GM18499 (cell line): ENCODE measurements at regions not wholly inside any gene's neighbourhood (a gene's known extent, or its start where the extent isn't known, plus 50 kb on each side); places are given as distances from the start of the nearest gene placed in this dataset.
"Not testable (repeated sequence)": the region's sequence is repeated elsewhere in the genome, so short reads cannot be mapped to it uniquely, and the experiment has no call there.

Experiments
- ATAC-seq: cut with Tn5 transposase; IDR thresholded peaks from one replicate; pipeline ENCODE4 v1.9.1; 2021; ENCODE audit warnings: moderate number of reproducible peaks; ENCODE audit not compliant: insufficient read depth, unreplicated experiment

DNA sequence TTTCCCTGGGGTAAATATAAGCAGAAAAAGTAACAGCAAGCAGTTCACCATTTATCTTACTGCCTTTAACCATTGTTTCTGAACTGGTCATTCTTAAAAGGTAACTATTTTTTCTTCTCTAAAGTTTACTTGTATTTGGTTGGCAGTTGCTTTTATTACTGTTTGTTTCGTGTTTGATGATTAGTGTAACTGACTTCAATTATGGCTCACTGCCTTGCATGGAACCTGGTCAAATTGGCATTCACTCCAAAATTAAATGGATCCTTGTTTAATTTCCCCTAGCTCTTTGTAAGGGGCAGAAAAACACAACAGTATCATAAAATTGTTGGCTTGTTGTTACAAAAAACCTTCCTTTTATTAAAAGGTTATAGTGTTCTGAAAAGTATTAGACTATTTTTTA, 1723.9 kb upstream of the CDH6 start:
- ATAC-seq: no peak

DNA sequence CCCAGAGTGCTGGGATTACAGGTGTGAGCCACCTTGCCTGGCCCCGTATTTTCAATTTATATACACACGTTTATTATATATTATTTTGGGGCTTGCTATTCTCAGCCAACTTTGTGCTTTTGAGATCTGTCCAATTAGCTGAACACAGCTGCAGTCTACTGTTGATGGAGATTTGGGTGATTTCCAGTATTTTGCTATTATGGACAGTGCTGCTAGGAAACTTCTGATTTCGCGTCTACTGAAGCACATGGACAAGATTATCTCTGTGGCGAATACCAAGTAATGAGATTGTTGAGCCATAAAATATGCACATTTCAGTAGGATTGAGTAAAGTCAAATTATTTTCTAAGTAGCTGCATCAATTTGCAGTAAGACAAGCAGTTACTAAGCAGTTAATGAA, 1731.2 kb upstream of the CDH6 start:
- no peak for ATAC-seq

DNA sequence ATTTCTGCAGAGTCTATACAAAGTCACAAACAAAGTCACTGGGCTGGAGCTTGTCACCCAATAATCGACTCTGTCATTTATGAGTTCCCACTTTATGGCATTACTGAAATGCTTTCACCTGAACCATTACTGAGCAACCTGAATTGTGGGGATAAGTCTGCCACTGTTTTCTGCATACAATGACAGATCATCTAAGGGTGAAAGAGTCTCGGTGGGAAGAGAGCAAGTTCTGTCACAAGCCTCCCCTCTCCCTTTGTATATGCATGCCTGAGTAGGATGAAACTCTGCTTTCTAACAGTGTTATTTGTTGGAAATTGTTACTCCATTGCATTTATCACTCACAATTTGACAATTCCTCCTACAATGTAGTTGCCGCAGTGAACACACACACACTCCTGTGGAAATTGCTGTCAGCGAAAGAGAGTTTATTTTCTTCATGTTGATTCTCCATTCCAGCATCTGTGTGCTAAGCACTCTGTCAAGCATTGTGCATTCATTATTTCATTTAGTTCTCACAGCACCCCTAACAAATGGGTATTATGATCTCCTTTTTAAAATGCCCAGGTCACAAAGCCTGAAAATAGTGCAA, 1732.4 kb upstream of the CDH6 start:
- no peak for ATAC-seq

DNA sequence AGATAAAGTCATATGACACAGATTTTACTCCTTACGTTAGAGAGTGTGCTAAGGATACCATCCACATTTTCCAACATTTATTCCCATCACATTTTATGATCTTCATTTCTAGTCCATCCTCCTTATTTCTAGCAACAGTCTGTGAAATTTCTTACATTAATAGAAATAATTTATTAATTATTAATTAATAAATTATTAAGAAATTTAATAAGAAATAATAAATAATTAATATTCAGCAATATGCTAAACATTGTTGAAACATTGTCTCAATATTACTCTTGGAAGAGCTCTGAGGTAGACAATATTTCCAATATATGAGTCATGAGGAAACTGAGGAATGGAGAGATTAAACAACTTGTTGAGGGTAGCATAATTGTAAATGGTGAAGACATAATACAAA, 1742.5 kb upstream of the CDH6 start:
- not testable (repeated sequence) for ATAC-seq

DNA sequence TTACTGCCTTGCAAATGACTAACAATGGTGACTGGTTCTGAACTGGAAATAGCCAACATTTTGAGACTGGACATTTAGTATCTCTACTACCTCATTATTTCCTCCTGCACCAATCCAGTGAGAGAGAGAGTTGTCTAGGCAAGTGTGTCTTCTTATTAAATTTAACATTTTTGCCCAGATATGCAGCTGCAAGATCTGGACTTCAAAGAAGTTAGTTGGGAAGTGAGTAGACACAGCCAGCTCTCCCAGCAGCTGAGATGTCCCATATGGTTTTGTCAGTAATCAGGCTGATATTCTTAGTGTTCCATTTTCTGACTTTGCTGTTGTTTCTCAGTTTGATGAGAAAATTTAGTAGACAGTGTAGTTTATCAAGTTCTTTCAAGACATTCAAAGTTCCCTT, 1778.8 kb upstream of the CDH6 start:
- ATAC-seq: no peak

DNA sequence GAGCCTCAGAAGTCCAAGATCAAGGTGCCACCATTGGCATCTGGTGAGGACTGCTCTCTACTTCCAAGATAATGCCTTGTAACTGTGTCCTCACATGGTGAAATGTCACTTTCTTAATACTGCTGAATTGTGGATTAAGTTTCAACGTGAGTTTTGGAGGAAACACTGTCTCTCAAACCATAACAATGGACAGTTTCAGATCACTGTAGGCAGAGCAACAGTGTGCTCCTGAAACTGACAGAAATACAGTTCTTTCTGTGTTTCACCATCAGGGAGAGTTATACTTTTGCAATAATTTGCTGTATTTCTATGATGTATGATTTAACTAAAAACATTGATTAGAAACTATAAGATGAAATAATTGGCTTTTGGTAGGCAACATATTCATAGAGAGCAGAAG, 1780.5 kb upstream of the CDH6 start:
- no peak for ATAC-seq

DNA sequence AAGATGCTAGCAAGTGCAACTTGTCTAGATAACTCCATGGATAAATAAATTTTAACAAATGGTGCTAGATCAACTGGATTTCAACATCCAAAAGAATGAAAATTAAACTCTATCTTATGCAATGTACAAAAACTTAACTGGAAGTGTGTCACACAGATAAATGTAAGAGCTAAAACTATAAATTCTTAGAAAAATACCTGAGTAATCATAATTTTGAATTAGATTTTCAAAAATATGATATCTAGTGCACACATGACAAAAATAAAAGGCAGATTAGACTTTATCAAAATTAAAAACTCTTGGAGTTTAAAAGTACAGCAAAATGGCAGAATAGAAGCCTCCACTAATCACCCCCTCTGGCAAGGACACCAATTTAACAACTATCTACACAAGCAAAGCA, 1791.2 kb upstream of the CDH6 start:
- ATAC-seq: no peak

DNA sequence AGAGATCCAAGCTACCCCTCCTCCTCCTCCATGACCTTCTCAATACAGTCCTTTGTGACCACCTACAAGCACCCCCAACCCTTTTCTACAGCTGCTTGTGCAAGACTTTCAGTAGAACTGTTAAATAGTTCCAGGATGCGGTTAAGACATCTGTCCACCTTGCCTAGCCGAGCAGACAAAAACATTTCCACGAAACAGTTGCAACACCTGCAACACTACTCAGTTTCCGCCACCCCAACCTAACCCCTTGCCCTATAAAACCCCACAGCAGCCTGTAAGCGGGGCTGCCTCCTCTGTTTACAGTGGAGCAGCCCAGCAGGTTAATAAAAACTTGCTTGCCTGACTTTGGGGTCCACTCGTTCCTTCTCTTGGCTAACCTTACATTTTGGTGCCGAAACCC, 1803.5 kb upstream of the CDH6 start:
- ATAC-seq: no peak

DNA sequence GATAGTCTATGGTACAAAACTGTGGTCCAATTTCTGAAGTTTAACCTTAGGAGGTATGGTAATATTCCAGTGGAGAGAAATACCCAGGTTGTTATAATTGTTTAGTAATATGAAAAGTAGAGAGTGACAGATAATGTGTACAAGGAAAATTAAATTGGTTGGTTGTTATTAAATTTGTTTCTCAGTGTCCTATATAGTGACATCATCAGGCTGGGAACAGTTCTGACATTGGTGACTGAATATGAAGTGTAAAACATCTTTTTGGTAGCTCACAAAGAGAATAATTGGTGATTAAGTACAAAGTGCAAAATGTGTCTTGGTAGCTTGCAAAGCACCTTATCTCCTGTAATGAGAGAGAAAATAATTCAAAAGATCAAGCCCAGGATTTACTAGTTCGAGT, 1806.1 kb upstream of the CDH6 start:
- ATAC-seq: no peak

DNA sequence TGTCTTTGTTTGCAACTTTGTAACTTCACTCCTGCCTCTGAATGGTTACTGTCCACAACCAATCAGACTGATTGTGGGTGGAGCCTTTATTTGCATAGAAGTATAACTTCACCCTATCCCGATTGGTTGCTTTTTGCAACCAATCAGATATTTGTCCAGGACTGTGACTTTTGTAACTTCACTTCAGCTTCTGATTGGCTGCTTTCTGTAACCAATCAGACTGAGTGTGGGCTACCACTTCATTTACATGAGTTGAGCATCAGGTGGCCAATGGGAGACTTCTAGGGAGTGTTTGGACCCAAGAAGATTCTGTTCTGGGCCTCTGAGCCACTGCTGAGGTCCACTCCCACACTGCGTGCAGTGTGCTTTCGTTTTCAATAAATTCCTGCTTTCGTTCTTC, 1810.7 kb upstream of the CDH6 start:
- ATAC-seq: no peak

DNA sequence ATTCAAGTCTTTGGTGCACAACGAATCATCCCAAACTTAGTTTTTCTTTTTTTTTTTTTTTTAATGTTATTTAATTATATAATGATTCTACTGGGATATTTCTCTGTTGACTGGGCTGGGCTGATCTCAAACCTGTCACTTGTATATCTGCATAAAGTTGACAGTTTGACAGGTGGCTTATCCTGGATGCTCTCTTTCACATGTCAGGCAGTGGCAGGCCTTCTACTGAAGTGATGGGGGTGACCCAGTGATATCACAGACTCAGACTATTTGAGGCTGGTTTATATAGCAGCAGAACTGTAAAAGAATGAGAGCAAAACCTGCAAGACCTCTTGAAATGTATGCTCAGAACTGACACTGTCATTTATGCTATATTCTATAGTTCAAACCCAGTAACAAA, 1813.5 kb upstream of the CDH6 start:
- no peak for ATAC-seq

DNA sequence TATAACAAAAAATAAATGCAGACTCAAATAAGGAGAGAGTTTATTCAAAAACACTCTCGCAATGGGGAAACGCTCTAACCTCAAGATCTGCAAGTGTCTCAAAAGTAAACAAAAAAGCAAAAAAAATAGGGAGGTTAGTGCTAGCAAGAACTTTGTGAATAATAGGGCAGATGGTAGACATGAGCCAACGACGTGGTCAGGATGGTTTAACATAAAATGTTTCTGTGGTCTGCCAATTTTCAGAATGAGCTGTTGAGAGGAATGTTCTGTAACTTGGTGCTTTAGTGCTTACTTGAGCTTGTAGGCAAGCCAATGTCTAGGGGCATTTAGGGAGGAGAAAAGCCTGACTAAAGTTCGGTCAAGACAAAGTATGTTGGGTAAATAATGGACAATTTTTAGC, 1813.9 kb upstream of the CDH6 start:
- ATAC-seq: no peak

DNA sequence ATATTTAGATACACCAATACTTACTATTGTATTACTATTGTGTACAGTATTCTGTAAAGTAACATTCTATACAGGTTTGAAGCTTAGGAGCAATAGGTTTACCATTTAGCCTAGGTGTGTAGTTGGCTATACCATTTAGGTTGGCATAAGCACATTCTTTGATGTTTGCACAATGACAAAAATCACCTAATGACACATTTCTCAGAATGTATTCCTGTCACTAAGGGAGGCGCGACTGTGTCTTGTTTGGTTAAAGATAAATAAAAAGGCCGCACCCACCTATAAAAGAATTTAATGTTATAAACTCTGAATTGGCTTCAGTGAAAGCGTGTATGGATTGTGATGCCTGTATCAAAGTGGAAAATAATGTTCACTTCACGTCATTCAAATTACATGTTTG, 1815.4 kb upstream of the CDH6 start:
- no peak for ATAC-seq

DNA sequence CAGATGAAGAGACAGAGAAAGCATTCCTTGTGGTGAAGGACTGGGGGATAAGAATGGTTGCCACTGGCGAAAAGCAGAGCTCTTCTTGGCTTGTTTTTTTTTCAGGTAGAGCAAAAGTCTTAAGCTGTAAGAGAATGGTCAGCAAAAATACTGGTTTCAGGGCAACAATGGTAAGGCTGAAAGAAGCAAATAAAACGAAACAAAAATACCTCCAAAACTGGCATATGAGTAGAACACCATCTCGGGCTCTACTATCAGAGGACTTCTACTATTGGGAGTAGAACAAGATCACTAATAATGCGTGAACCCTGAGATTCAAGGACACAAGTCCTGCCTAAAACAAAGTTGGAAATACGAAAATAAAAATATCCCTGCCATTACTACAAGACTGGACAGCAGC, 1823.2 kb upstream of the CDH6 start:
- ATAC-seq: no peak

DNA sequence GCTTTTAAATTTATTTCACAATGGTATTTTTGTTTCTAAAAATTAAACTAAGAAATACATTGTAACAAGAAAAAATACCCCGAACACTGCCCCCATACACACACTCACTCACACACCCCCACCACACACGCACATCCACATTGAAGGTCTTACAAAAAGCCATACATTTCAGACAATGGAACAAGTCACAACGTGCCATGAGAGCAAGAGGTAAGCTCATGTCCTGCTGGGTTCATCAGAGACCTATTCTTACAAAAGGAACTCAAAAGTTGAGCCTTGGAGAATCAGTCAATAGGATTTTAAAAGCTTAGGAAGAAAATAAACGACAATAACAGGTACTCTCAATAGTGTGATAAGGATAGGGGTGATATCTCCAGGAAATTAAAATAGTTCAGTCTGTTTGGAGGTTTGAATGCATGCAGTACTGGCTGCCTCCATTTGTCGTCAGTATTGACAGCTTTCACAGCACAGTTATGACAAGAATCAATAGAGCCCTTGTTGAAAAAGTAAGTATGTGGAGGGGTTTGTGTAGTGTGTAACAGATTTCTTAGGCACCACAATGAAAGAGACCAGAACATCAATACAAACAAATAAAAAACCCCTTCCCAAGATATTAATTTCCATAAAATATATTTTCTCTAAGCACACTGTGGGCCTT, 1826.2 kb upstream of the CDH6 start:
- ATAC-seq: no peak

DNA sequence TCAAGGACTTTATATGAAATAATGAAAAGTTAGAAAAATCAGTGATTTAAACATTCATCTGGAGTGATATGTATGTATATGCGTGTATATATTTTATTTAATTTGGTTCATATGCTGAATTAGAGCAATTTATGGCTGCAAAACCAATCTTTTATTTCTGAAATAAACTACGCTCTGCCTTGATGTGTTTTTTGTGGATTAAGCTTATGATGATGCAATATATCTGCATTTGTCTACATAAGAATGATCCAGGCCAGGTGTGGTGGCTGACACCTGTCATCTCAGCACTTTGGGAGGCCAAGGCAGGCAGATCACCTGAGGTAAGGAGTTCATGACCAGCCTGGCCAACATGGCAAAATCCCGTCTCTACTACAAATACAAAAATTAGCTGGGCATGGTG, 1842.3 kb upstream of the CDH6 start:
- no peak for ATAC-seq

DNA sequence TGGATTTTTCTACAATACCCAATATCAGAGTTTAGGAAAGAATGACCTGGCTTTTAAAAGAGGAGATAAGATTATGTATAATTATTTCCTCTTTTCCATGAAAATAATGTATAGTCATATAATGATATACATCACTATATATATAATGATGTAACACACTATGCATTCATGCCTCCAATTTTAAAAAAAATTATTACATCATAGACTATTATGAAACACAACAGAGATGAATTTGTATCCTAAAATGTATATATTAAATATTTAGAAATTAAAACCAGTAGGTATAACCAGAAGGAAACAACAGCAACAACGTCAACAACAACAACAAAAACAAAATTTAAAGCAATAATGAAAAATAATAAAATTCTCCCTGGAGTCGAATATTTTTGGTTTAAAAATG, 1856.5 kb upstream of the CDH6 start:
- no peak for ATAC-seq

DNA sequence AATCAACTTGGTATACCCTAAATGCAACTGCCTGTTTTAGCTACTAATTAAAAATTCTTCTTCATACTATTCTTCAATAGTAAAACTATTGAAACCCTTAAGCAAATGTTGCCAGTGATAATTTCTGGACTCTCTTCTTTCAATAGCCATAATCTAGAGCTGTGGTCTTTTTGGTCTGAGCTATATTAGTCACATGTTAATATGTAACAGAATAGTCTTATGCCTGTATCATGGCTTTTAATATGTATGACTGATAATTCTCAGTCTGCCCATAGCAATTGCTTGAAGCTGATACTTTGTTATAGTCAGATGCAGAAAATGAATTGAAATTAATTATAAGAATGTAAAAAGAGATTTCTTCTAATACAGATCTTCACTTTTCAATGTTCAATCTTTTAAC, 1871.9 kb upstream of the CDH6 start:
- ATAC-seq: no peak

DNA sequence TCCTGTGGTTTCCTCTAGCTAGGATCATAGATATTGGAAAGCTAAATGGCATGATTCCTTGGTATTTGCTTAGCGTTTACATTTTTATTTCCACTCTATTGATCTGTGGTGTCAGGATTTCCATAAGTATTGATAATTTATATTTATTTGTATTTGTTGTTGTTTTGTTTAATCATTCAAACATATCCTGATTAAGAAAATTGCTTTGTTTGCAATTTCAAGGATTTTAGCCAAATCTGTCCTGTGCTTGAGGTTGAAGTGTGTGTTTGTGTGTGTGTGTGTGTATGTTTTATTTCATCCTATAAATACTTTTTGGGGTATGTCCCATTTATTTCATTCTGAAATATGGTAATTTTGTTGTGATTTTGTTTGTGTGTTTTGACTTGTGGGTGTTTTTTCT, 1884.1 kb upstream of the CDH6 start:
- no peak for ATAC-seq

DNA sequence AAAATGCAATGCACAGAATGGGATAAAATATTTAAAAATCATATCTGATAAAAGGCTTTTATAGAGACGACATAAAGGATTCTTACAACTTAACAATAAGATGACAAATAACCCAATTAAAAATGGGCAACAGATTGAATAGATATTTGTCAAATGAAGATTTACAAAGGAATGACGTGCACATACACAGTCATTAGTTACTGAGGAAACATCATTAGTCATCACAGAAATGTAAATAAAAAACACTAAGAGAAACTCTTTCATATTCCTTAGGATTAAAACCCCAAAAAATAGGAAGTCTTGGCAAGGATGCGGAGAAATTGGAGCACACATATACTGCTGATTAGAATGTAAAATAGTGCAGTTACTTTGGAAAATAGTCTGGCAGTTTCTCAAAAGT, 1886.0 kb upstream of the CDH6 start:
- ATAC-seq: no peak

DNA sequence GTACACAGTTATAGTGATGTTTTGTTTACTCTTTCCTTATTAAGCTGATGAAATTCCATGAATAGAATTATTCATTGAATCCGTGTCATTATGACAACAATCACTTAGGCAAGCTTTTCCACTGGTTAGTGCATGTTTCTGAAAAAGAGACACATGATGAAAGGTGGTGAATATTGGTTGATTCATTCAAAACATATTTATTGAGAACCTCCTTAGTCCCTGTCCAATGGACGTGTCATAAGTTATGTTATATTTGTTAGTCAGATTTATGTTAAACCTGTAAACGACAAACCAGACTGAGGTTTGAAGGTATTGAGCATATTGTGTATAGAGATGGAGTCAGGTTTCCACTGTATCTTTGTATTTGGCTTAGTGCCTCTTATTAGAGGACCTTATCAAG, 1888.9 kb upstream of the CDH6 start:
- ATAC-seq: no peak

DNA sequence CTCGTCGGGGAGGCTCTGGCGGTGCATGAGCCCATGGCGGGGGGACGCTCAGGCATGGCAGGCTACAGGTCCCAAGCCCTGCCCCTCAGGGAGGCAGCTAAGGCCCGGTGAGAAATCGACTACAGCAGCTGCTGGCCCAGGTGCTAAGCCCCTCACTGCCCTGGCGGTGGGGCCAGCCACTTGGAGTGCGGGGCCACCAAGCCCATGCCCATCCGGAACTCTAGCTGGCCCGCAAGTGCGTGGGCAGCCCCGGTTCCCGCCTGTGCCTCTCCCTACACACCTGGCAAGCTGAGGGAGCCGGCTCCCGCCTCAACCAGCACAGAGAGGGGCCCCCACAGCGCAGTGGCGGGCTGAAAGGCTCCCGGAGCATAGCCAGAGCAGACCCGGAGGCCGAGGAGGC, 1896.9 kb upstream of the CDH6 start:
- no peak for ATAC-seq

DNA sequence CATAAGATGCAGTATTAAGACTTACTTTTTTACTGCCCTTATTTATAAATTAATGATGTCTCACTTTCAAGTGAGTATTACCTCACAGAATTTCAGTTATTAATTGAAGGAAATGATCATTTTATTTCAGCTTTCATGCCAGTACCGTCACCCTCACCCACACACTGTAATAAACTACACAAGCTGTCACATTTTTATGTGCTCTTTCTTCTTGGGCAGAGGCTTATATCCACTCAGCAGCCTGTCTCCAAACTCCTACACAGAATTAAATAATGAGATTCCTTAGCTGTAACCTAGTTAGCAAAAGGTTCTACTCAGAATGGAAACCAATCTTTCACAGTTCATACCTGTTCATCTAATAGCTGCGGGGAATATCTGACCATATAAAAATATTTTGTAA, 1915.8 kb upstream of the CDH6 start:
- ATAC-seq: no peak
